A673 (cell line): ENCODE measurements at regions not wholly inside any gene's neighbourhood (a gene's known extent, or its start where the extent isn't known, plus 50 kb on each side); places are given as distances from the start of the nearest gene placed in this dataset.
"Not testable (repeated sequence)": the region's sequence is repeated elsewhere in the genome, so short reads cannot be mapped to it uniquely, and the experiment has no call there.

Source experiments
- BruUV-seq: library from RNA; stranded (reverse); fragments of 400-500 nt; replicated peaks from 2 replicates; lab custom pipeline; 2021; lab: Mats Ljungman, UMichigan
- CTCF ChIA-PET: fragments of 300-600 bp; sonication (Branson Sonifier 250); formaldehyde crosslinking; loops from one replicate; lab custom pipeline; 2022; ENCODE audit warnings: antibody characterized with exemption; lab: Charles Lee
- POLR2A ChIA-PET: fragments of 300-600 bp; sonication (Branson Sonifier 250); formaldehyde crosslinking; loops from one replicate; lab custom pipeline; 2022; ENCODE audit warnings: antibody characterized with exemption; ENCODE audit not compliant: low non-redundant PET; lab: Charles Lee
- DNase-seq: peaks from one replicate; pipeline ENCODE4 v3.0.0-alpha.2; 2015; ENCODE audit warnings: low spot score
- H3K27ac ChIP-seq: fragments of 200-600 bp; sonication (generic); 2 replicates; pipeline ENCODE4 v1.5.1; 2016; ENCODE audit warnings: mixed run types, low read depth, mild to moderate bottlenecking, mixed read lengths, antibody characterized with exemption, low read length; ENCODE audit not compliant: poor library complexity, severe bottlenecking
- H3K27me3 ChIP-seq: fragments of 200-600 bp; sonication (generic); replicated peaks from 2 replicates; pipeline ENCODE4 v1.6.1; 2017; ENCODE audit warnings: mixed run types, low read depth, mild to moderate bottlenecking, mixed read lengths, antibody characterized with exemption, low read length; ENCODE audit not compliant: insufficient read depth, poor library complexity
- H3K36me3 ChIP-seq: fragments of 200-600 bp; sonication (generic); 2 replicates; pipeline ENCODE4 v1.6.1; 2016; ENCODE audit warnings: mixed run types, mild to moderate bottlenecking, mixed read lengths, antibody characterized with exemption, low read length; ENCODE audit not compliant: insufficient read depth, poor library complexity, severe bottlenecking
- H3K4me1 ChIP-seq: fragments of 200-600 bp; sonication (generic); 2 replicates; pipeline ENCODE4 v1.6.1; 2017; ENCODE audit warnings: mixed run types, mild to moderate bottlenecking, mixed read lengths, antibody characterized with exemption, low read length; ENCODE audit not compliant: insufficient read depth, poor library complexity, severe bottlenecking
- H3K4me3 ChIP-seq: fragments of 200-600 bp; sonication (generic); 2 replicates; pipeline ENCODE4 v1.5.1; 2016; ENCODE audit warnings: low read depth, mixed run types, mild to moderate bottlenecking, mixed read lengths, low read length; ENCODE audit not compliant: poor library complexity, severe bottlenecking
- H3K9me3 ChIP-seq: fragments of 200-600 bp; sonication (generic); 2 replicates; pipeline ENCODE4 v1.6.1; 2016; ENCODE audit warnings: mixed run types, low read depth, mild to moderate bottlenecking, mixed read lengths, antibody characterized with exemption, low read length; ENCODE audit not compliant: poor library complexity, severe bottlenecking
- CTCF ChIP-seq: fragments of 300-800, 200-600 bp; sonication (generic); conservative IDR thresholded peaks from 2 replicates; pipeline ENCODE4 v1.5.1; 2017; ENCODE audit warnings: low read depth, mild to moderate bottlenecking, antibody characterized with exemption, low read length, moderate library complexity, mixed read lengths
- EZH2 ChIP-seq: fragments of 200-600 bp; sonication (generic); IDR thresholded peaks from 2 replicates; pipeline ENCODE4 v1.6.1; 2017; ENCODE audit warnings: borderline replicate concordance, low read depth, mild to moderate bottlenecking, mixed read lengths, antibody characterized with exemption, low read length; ENCODE audit not compliant: poor library complexity, severe bottlenecking
- intact Hi-C: fragments of 100-400 bp; cut with micrococcal nuclease; formaldehyde crosslinking; loops from one replicate; pipeline ENCODE4 v1.10.0; 2022; ENCODE audit not compliant: unreplicated experiment

DNA sequence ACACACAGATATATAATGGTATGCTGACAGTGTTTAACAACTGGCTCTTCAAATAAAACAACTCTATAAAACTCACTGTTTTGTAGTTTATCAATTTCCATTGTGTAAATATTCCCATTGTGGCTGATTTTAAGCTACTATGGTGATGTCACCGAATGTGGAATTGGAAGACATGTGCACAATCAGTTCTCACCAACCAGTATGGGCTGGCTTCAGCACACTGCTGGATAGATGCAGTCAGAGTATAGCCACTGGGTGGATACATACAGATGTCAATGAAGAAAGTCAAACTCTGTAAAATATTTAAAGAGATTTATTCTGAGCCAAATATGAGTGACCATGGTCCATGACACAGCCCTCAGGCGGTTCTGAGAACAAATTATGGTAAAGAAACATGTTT lies 475.9 kb upstream of the SMARCA2 start:
- Histone ChIP-seq H3K9me3 (no peaks in the 10 kb centered on the region), H3K36me3 (no peaks in the 10 kb centered on the region), H3K4me3 (no peak overlapping the region), H3K27ac (no peak overlapping the region), H3K27me3 (no peaks in the 10 kb centered on the region), H3K4me1 (no peaks in the 10 kb centered on the region)
- DNase-seq, result no peak
- TF ChIP-seq EZH2 (no peak), CTCF (no peak)
- intact Hi-C loops, result no loop called here
- POLR2A ChIA-PET, result no interaction called here
- BruUV-seq, result no TSS peak
- CTCF ChIA-PET, result no interaction called here

DNA sequence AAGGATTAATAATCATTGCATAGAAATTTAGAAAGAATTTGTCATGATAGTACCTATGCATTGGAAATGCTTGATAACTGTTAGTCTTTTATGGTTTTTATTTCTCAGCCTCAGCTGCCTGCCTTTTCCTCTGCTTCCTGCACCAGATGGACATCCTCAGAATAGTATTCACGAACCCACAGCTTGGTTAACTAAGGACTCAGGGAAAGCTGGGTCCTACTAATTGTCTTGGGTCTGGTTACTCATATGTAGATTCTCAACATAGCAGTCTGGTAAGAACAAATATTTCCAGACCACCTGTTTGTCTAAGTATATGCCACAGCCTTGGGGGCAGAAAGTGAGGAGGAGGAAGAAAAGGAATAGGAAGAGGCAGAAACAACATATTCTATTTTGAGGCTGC lies 464.5 kb upstream of the SMARCA2 start:
- Histone ChIP-seq H3K4me3 (no peak overlapping the region), H3K4me1 (no peaks in the 10 kb centered on the region), H3K27me3 (no peaks in the 10 kb centered on the region), H3K9me3 (no peaks in the 10 kb centered on the region), H3K36me3 (no peaks in the 10 kb centered on the region), H3K27ac (no peak overlapping the region)
- ChIA-PET CTCF (no interaction called here), POLR2A (no interaction called here)
- intact Hi-C loops, result no loop called here
- TF ChIP-seq CTCF (no peak), EZH2 (no peak)
- BruUV-seq, result no TSS peak
- DNase-seq, result no peak

DNA sequence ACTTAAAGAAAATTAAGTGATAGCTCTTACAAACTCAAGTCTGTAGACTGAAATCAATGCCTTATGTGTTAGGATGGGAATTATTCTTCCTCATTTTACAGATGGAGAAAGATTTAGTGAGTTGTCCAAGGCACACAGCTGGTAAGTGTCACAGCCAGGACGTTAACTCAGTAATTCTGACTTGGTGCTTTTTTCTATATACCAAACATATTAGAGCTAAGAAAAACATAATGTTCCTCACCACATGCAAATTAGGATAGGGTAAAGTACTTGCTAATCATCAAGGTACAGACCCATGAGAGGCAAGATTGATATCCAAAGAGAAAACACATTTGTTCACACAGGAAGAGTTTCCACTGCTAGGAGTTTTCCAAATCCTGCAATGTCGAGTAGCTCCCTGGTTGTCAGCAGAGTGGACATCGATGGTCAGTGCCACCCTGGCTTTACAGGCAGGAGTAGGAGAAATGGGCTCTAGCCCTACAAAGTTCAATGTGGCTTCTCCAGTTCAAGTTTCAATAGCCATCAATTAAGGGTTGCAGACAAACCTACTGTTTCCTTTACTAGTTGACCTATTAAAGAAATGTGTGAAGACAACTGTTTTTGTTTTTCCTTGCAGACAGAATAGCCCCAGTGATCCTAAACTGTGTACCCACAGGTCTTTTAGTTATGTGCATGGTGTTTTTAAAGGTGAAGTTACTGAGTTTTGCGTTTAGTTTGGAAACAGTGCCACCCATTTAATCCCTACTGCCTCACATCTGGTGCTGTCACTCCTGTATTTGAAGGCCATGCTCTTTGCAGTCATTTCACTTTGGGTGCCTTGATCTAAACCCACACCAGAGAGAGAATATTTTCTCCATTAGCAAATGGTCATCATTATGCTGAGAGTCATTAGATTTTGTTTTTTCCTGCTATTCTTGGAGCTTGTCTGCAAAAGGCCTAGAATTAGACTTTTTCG lies 460.8 kb upstream of the SMARCA2 start:
- ChIA-PET POLR2A (no interaction called here), CTCF (no interaction called here)
- H3K9me3 ChIP-seq, result no peaks in the 10 kb centered on the region
- no TSS peak for BruUV-seq
- no peak for TF ChIP-seq EZH2
- no peak for TF ChIP-seq CTCF
- no peaks in the 10 kb centered on the region for H3K36me3 ChIP-seq
- intact Hi-C loops, result no loop called here
- H3K4me1 ChIP-seq, result no peaks in the 10 kb centered on the region
- H3K27ac ChIP-seq, result no peak overlapping the region
- H3K4me3 ChIP-seq, result no peak overlapping the region
- no peaks in the 10 kb centered on the region for H3K27me3 ChIP-seq
- no peak for DNase-seq

DNA sequence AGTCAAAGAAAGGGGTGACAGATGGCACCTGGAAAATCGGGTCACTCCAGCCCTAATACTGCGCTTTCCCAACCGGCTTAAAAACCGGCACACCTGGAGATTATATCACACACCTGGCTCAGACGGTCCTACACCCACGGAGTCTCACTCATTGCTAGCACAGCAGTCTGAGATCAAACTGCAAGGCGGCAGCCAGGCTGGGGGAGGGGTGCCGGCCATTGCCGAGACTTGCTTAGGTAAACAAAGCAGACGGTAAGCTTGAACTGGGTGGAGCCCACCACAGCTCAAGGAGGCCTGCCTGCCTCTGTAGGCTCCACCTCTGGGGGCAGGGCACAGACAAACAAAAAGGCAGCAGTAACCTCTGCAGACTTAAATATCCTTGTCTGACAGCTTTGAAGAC lies 456.5 kb upstream of the SMARCA2 start:
- H3K36me3 ChIP-seq, CTCF ChIA-PET, H3K9me3 ChIP-seq, POLR2A ChIA-PET, H3K27me3 ChIP-seq, H3K4me1 ChIP-seq, H3K4me3 ChIP-seq, BruUV-seq, intact Hi-C loops, DNase-seq, H3K27ac ChIP-seq: not testable (repeated sequence)
